Lower lobe of right lung (tissue), 2 donors: ENCODE measurements at regions not wholly inside any gene's neighbourhood (a gene's known extent, or its start where the extent isn't known, plus 50 kb on each side); places are given as distances from the start of the nearest gene placed in this dataset.
"Not testable (repeated sequence)": the region's sequence is repeated elsewhere in the genome, so short reads cannot be mapped to it uniquely, and the experiment has no call there.

Experiments
- ATAC-seq, 2 donors: fragments of 200-7000 bp; cut with Tn5 transposase; one replicate each; pipeline ENCODE4 v1.9.1; 2020 to 2022; ENCODE audit warnings: mild to moderate bottlenecking in 2 of 2, moderate library complexity in 2 of 2
- DNase-seq: peaks from one replicate; pipeline ENCODE4 v3.0.0-alpha.2; 2020
- H3K27ac ChIP-seq: fragments of 200-600 bp; one replicate; pipeline ENCODE4 v1.8.0; 2022
- H3K27me3 ChIP-seq: fragments of 200-600 bp; one replicate; pipeline ENCODE4 v1.8.0; 2022; ENCODE audit warnings: low read depth
- H3K36me3 ChIP-seq: fragments of 200-600 bp; one replicate; pipeline ENCODE4 v1.8.0; 2022; ENCODE audit warnings: mild to moderate bottlenecking
- H3K4me1 ChIP-seq: fragments of 200-600 bp; one replicate; pipeline ENCODE4 v1.8.0; 2022
- H3K4me3 ChIP-seq: fragments of 200-600 bp; one replicate; pipeline ENCODE4 v1.8.0; 2022; ENCODE audit warnings: mild to moderate bottlenecking
- H3K9me3 ChIP-seq: fragments of 200-600 bp; one replicate; pipeline ENCODE4 v1.8.0; 2022
- intact Hi-C: fragments of 100-400 bp; cut with DNase I; formaldehyde crosslinking; loops from one replicate; pipeline ENCODE4 v1.11.0; 2022
- TF ChIP-seq, protein P1 (sequence below): fragments of 200-600 bp; IDR thresholded peaks from one replicate; pipeline ENCODE4 v1.8.0; 2022; ENCODE audit warnings: antibody characterized with exemption, mild to moderate bottlenecking
- donor health status: DM: no; HTN: yes; CAD: no; lungs with severe emphysema.

DNA sequence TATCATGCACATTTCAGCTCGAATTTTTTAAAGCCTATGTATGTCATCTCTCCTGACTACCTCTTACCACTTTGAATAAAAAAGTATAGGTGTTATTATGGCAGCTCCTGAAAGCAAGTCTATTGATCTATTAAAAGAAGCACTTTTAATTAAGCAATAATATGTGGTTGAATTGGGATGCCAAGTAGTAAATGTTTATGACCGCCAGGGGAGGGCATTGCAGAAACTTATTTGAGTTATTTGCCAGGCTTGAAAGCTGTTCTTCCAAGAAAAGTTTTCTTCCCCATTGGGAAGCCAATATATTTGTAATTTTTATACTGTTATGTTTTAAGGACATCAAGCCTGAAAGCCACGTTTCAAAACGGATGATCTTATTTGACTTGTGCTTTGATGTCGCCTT is 88.1 kb upstream of the SOX21 start:
- H3K4me1 ChIP-seq = no peaks in the 10 kb centered on the region
- H3K4me3 ChIP-seq = no peak overlapping the region
- no peak for DNase-seq
- TF ChIP-seq, protein P1, sequence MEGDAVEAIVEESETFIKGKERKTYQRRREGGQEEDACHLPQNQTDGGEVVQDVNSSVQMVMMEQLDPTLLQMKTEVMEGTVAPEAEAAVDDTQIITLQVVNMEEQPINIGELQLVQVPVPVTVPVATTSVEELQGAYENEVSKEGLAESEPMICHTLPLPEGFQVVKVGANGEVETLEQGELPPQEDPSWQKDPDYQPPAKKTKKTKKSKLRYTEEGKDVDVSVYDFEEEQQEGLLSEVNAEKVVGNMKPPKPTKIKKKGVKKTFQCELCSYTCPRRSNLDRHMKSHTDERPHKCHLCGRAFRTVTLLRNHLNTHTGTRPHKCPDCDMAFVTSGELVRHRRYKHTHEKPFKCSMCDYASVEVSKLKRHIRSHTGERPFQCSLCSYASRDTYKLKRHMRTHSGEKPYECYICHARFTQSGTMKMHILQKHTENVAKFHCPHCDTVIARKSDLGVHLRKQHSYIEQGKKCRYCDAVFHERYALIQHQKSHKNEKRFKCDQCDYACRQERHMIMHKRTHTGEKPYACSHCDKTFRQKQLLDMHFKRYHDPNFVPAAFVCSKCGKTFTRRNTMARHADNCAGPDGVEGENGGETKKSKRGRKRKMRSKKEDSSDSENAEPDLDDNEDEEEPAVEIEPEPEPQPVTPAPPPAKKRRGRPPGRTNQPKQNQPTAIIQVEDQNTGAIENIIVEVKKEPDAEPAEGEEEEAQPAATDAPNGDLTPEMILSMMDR = no peak
- intact Hi-C loops = no loop called here
- H3K27ac ChIP-seq = no peak overlapping the region
- H3K9me3 ChIP-seq = no peaks in the 10 kb centered on the region
- no peaks in the 10 kb centered on the region for H3K36me3 ChIP-seq
- no peaks in the 10 kb centered on the region for H3K27me3 ChIP-seq
- ATAC-seq = no peak

DNA sequence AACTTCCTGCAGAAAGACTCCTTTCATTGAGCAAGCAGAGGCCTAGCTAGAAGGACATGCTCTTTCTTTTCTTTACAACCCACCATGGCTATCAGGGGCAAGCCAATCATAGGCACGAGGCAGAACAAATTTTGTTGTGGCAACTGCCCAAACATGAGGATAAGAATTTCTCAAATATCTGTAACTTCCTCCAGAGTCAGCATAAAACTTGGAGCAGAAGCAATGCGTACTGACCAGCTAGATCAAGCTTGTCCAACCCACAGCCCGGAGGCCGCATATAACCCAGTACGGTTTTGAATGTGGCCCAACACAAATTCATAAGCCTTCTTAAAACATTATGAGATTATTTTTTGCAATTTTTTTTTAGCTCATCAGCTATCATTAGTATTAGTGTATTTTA is 87.0 kb upstream of the SOX21 start:
- TF ChIP-seq, protein P1 = no peak
- no peak overlapping the region for H3K27ac ChIP-seq
- no peaks in the 10 kb centered on the region for H3K4me1 ChIP-seq
- no peaks in the 10 kb centered on the region for H3K27me3 ChIP-seq
- no peak overlapping the region for H3K4me3 ChIP-seq
- no peaks in the 10 kb centered on the region for H3K9me3 ChIP-seq
- intact Hi-C loops = no loop called here
- ATAC-seq = no peak
- no peaks in the 10 kb centered on the region for H3K36me3 ChIP-seq
- DNase-seq = no peak

DNA sequence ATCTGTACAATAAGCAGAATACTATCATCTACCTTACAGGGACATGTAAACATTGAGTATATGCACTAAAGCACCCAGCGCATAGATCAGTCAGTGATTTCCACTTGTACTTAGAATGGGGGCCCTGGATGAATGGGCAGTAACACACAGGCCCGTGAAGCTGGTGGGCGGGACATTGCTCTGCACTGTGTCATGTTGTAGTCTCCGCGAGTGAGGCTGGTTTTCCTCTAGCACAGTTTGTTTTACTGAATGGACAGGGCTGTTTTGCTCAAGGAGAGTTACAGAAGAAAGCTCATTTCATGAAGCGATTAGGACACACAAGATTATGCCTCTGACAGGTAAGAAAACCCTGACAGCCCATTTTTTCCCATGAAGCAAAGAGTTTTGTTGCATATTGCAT is 86.4 kb upstream of the SOX21 start:
- no peak for DNase-seq
- H3K27ac ChIP-seq = no peak overlapping the region
- no peak overlapping the region for H3K4me3 ChIP-seq
- intact Hi-C loops = no loop called here
- H3K9me3 ChIP-seq = no peaks in the 10 kb centered on the region
- no peak for ATAC-seq
- no peaks in the 10 kb centered on the region for H3K27me3 ChIP-seq
- TF ChIP-seq, protein P1 = no peak
- no peaks in the 10 kb centered on the region for H3K4me1 ChIP-seq
- no peaks in the 10 kb centered on the region for H3K36me3 ChIP-seq

DNA sequence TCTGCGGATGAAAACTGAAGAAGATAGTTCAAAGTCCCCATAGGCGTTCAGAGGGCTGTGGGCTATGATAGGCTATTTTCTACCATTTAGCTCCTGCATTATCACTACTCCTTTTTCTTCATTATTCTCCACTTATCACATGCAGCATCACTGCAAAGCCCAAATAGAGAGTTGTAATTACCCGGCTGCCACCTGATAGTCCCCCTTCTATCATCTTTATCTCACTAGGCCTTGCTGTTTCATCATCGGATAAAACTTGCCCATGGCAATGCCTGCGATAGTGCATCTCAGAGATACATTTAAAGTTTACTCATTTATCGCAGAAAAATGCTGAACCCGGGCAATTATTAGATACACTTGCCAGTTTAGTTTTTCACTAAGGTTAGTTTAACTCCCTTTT is 82.9 kb upstream of the SOX21 start:
- TF ChIP-seq, protein P1 = no peak
- H3K4me1 ChIP-seq = no peaks in the 10 kb centered on the region
- ATAC-seq = no peak
- intact Hi-C loops = no loop called here
- H3K27me3 ChIP-seq = no peaks in the 10 kb centered on the region
- no peaks in the 10 kb centered on the region for H3K36me3 ChIP-seq
- H3K27ac ChIP-seq = no peak overlapping the region
- no peak overlapping the region for H3K4me3 ChIP-seq
- DNase-seq = no peak
- H3K9me3 ChIP-seq = no peaks in the 10 kb centered on the region

DNA sequence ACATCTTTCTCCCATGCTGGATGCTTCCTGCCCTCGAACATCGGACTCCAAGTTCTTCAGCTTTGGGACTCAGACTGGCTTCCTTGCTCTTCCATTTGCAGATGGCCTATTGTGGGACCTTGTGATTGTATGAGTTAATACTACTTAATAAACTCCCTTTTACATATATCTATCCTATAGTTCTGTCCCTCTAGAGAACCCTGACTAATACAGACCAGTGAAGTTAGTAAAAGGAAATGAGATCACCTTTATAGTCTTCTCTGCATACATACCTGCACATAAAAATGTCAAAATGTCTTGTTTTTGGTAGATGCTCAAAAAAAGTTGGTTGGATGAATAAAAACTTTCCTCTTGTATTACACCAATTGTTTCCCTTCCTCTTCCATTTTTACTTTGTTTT is 73.9 kb upstream of the SOX21 start:
- H3K36me3 ChIP-seq, H3K27ac ChIP-seq, DNase-seq, H3K4me1 ChIP-seq, H3K9me3 ChIP-seq, intact Hi-C loops, H3K27me3 ChIP-seq, ATAC-seq, H3K4me3 ChIP-seq: not testable (repeated sequence)

DNA sequence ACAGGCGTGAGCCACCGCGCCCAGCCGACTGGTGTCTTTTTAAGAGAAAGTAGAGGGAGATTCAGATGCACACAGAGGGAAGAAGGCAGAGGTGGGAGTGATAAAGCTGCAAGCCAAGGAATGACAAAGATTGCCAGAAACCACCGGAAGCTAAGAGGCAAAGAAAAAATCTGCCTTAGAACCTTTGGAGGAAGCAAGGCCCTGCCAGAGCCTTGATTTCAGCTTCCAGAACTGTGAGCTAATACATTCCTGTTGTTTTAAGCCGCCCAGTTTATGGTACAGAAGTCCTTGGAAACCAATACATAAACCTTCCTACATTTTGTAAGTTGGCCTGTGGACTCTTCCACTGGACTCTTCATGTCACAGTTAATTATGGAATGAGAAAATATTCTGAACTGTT is 71.7 kb upstream of the SOX21 start:
- TF ChIP-seq, protein P1 = no peak
- H3K4me3 ChIP-seq = no peak overlapping the region
- no peaks in the 10 kb centered on the region for H3K36me3 ChIP-seq
- H3K27me3 ChIP-seq = no peaks in the 10 kb centered on the region
- H3K4me1 ChIP-seq = no peaks in the 10 kb centered on the region
- H3K9me3 ChIP-seq = no peaks in the 10 kb centered on the region
- DNase-seq = no peak
- no peak for ATAC-seq
- intact Hi-C loops = no loop called here
- H3K27ac ChIP-seq = no peak overlapping the region
